Hematopoietic multipotent progenitor cell treated with erythropoietin and hydrocortisone succinate and interleukin-3 and kit ligand, for 8 days (in vitro differentiated cells): ENCODE measurements at regions not wholly inside any gene's neighbourhood (a gene's known extent, or its start where the extent isn't known, plus 50 kb on each side); places are given as distances from the start of the nearest gene placed in this dataset.
A peak's percentile ranks its signal among the peaks of the same experiment; 100 is the strongest.
"Not testable (repeated sequence)": the region's sequence is repeated elsewhere in the genome, so short reads cannot be mapped to it uniquely, and the experiment has no call there.

Source experiments
- DNase-seq: peaks from one replicate; pipeline ENCODE4 v3.0.0-alpha.2; 2015

GRCh38 chr6:68575765-68576439, 59.2 kb upstream of the ADGRB3 start:
- no peak for DNase-seq

GRCh38 chr6:68572975-68573374, 62.1 kb upstream of the ADGRB3 start:
- no peak for DNase-seq

- peak; percentile 52 for DNase-seq
These were observed 62.6 kb upstream of the ADGRB3 start for GRCh38 chr6:68572525-68572924.

- DNase-seq: no peak
These were observed 75.4 kb upstream of the ADGRB3 start for GRCh38 chr6:68559716-68560115.

- no peak for DNase-seq
These were observed 76.0 kb upstream of the ADGRB3 start for GRCh38 chr6:68559070-68559469.

GRCh38 chr6:68546620-68547019, 88.5 kb upstream of the ADGRB3 start:
- DNase-seq: no peak

- no peak for DNase-seq
These were observed 90.6 kb upstream of the ADGRB3 start for GRCh38 chr6:68544450-68544849.

- no peak for DNase-seq
These were observed 101.7 kb upstream of the ADGRB3 start for GRCh38 chr6:68533339-68533795.

- no peak for DNase-seq
These were observed 107.4 kb upstream of the ADGRB3 start for GRCh38 chr6:68527691-68528090.

GRCh38 chr6:68506911-68507310, 128.2 kb upstream of the ADGRB3 start:
- no peak for DNase-seq

- no peak for DNase-seq
These were observed 132.1 kb upstream of the ADGRB3 start for GRCh38 chr6:68502946-68503345.

GRCh38 chr6:68497927-68498326, 137.2 kb upstream of the ADGRB3 start:
- DNase-seq: no peak

- DNase-seq: not testable (repeated sequence)
These were observed 140.2 kb upstream of the ADGRB3 start for GRCh38 chr6:68494880-68495279.

GRCh38 chr6:68476611-68477010, 158.5 kb upstream of the ADGRB3 start:
- DNase-seq: no peak

GRCh38 chr6:68473433-68474210, 161.5 kb upstream of the ADGRB3 start:
- no peak for DNase-seq

GRCh38 chr6:68468244-68468884, 166.7 kb upstream of the ADGRB3 start:
- peak; percentile 3 for DNase-seq

- DNase-seq: no peak
These were observed 176.6 kb upstream of the ADGRB3 start for GRCh38 chr6:68458447-68458846.

- no peak for DNase-seq
These were observed 188.0 kb upstream of the ADGRB3 start for GRCh38 chr6:68447112-68447511.

- no peak for DNase-seq
These were observed 189.2 kb upstream of the ADGRB3 start for GRCh38 chr6:68445926-68446325.

GRCh38 chr6:68443704-68444103, 191.4 kb upstream of the ADGRB3 start:
- DNase-seq: no peak

- no peak for DNase-seq
These were observed 207.5 kb upstream of the ADGRB3 start for GRCh38 chr6:68427630-68428029.

GRCh38 chr6:68410021-68410420, 225.1 kb upstream of the ADGRB3 start:
- DNase-seq: no peak

- DNase-seq: no peak
These were observed 234.7 kb upstream of the ADGRB3 start for GRCh38 chr6:68400396-68400795.

GRCh38 chr6:68391953-68392352, 243.1 kb upstream of the ADGRB3 start:
- DNase-seq: no peak
